ENCODE measurements at regions not wholly inside any gene's neighbourhood (a gene's known extent, or its start where the extent isn't known, plus 50 kb on each side); places are given as distances from the start of the nearest gene placed in this dataset.

- TF ChIP-seq CTCF (IDR thresholded peaks at IDR 0.05) (no peak), POLR2A (IDR thresholded peaks at IDR 0.05) (no peak)
These were observed 242.3 kb downstream of the TBX18 start for GRCh38 chr6:84522135-84522549.
